H1 (cell line): ENCODE measurements at regions not wholly inside any gene's neighbourhood (a gene's known extent, or its start where the extent isn't known, plus 50 kb on each side); places are given as distances from the start of the nearest gene placed in this dataset.

Source experiments
- CTCF ChIA-PET: fragments of 300-600 bp; sonication (Branson Sonifier 250); formaldehyde crosslinking; loops from one replicate; lab custom pipeline; 2021; ENCODE audit not compliant: partially characterized antibody; lab: Charles Lee
- POLR2A ChIA-PET: fragments of 300-600 bp; sonication (Branson Sonifier 250); formaldehyde crosslinking; loops from one replicate; lab custom pipeline; 2021; ENCODE audit warnings: inconsistent platforms; ENCODE audit not compliant: partially characterized antibody; lab: Charles Lee
- DNase-seq, 2 experiments: peaks; one replicate each; pipeline versions ENCODE4 v3.0.0 to v3.0.0-alpha.2; 2010 to 2022; ENCODE audit warnings: low spot score in 2 of 2, low read depth in 1 of 2, mixed read lengths in 1 of 2
- FAIRE-seq: peaks from 2 replicates; lab custom pipeline; 2011; peaks lifted over from hg19 to GRCh38; lab: Jason Lieb, UNC
- H2AFZ ChIP-seq: 2 replicates; pipeline ENCODE4 v1.8.1; 2012; ENCODE audit warnings: low read length, inconsistent platforms
- H2AK5ac ChIP-seq: 2 replicates; pipeline ENCODE4 v1.6.1; 2013; ENCODE audit warnings: low read depth, low read length
- H2BK120ac ChIP-seq: replicated peaks from 2 replicates; pipeline ENCODE3; 2013; ENCODE audit warnings: low read depth, low read length, inconsistent platforms
- H2BK12ac ChIP-seq: 2 replicates; pipeline ENCODE4 v1.6.1; 2013; ENCODE audit warnings: low read depth, low read length
- H2BK15ac ChIP-seq: 2 replicates; pipeline ENCODE4 v1.6.1; 2013; ENCODE audit warnings: low read length
- H2BK20ac ChIP-seq: 2 replicates; pipeline ENCODE4 v1.6.1; 2013; ENCODE audit warnings: low read length
- H2BK5ac ChIP-seq: 2 replicates; pipeline ENCODE4 v1.6.1; 2013; ENCODE audit warnings: low read depth, low read length
- H3K14ac ChIP-seq: 2 replicates; pipeline ENCODE4 v1.6.1; 2013; ENCODE audit warnings: inconsistent platforms; ENCODE audit not compliant: insufficient read length
- H3K18ac ChIP-seq: 2 replicates; pipeline ENCODE4 v1.6.1; 2013; ENCODE audit warnings: low read length; ENCODE audit errors: extremely low read depth
- H3K23ac ChIP-seq: 2 replicates; pipeline ENCODE4 v1.6.1; 2013; ENCODE audit warnings: inconsistent platforms; ENCODE audit not compliant: insufficient read length
- H3K23me2 ChIP-seq: 2 replicates; pipeline ENCODE4 v1.6.1; 2013; ENCODE audit warnings: low read depth, low read length
- H3K27ac ChIP-seq: 2 replicates; pipeline ENCODE4 v1.6.1; 2011; ENCODE audit warnings: low read depth, low read length, inconsistent platforms
- H3K27me3 ChIP-seq, 4 experiments: replicated peaks in 1 of 4; 1 replicate in 1 of 4; 2 replicates in 3 of 4; pipeline versions ENCODE4 v1.6.1 to v1.8.1; 2011 to 2013; ENCODE audit warnings: low read length in 3 of 4, mild to moderate bottlenecking in 3 of 4, inconsistent platforms in 2 of 4, mixed read lengths in 2 of 4, moderate library complexity in 1 of 4; ENCODE audit not compliant: control insufficient read depth in 3 of 4, insufficient read depth in 3 of 4; ENCODE audit errors: extremely low read depth in 1 of 4
- H3K36me3 ChIP-seq, 4 experiments: 2 replicates each; pipeline versions ENCODE4 v1.6.1 to v1.8.1; 2011 to 2013; ENCODE audit warnings: mild to moderate bottlenecking in 4 of 4, low read length in 3 of 4, moderate library complexity in 2 of 4, control low read depth in 1 of 4, inconsistent platforms in 1 of 4; ENCODE audit not compliant: insufficient read depth in 4 of 4, control insufficient read depth in 2 of 4
- H3K4ac ChIP-seq: replicated peaks from 2 replicates; pipeline ENCODE3; 2013; ENCODE audit warnings: low read length, low read depth, mixed read lengths, inconsistent platforms; ENCODE audit not compliant: insufficient read length
- H3K4me1 ChIP-seq, 4 experiments: replicated peaks in 1 of 4; 1 replicate in 1 of 4; 2 replicates in 3 of 4; pipeline versions ENCODE4 v1.6.1 to v1.8.1; 2011 to 2013; ENCODE audit warnings: low read length in 3 of 4, inconsistent platforms in 2 of 4, mixed read lengths in 1 of 4; ENCODE audit not compliant: insufficient read depth in 4 of 4, control insufficient read depth in 3 of 4
- H3K4me2 ChIP-seq, 2 experiments: 2 replicates each; pipeline versions ENCODE4 v1.6.1 to v1.8.1; 2011 to 2013; ENCODE audit warnings: low read depth in 2 of 2, low read length in 2 of 2, control low read depth in 1 of 2, inconsistent platforms in 1 of 2, mild to moderate bottlenecking in 1 of 2; ENCODE audit not compliant: insufficient read depth in 1 of 2
- H3K4me3 ChIP-seq, 4 experiments: fragments of 200-600, 300-600 bp in 1 of 4; sonication (generic), shearing (Covaris generic), sonication (Bioruptor Twin) in 1 of 4; 2 replicates each; pipeline versions ENCODE4 v1.5.1 to v1.8.1; 2011 to 2016; ENCODE audit warnings: low read length in 4 of 4, low read depth in 3 of 4, control low read depth in 2 of 4, inconsistent platforms in 2 of 4, mild to moderate bottlenecking in 2 of 4, mixed read lengths in 1 of 4, moderate library complexity in 1 of 4; ENCODE audit not compliant: insufficient read depth in 2 of 4; ENCODE audit errors: extremely low read depth in 1 of 4
- H3K56ac ChIP-seq: replicated peaks from 2 replicates; pipeline ENCODE3; 2013; ENCODE audit warnings: low read depth, mild to moderate bottlenecking, mixed read lengths, low read length, inconsistent platforms; ENCODE audit not compliant: insufficient read length
- H3K79me1 ChIP-seq: 2 replicates; pipeline ENCODE4 v1.6.1; 2013; ENCODE audit warnings: low read depth, low read length, control low read depth
- H3K79me2 ChIP-seq, 2 experiments: 2 replicates each; pipeline versions ENCODE4 v1.6.1 to v1.8.1; 2012 to 2013; ENCODE audit warnings: low read length in 2 of 2, mild to moderate bottlenecking in 2 of 2, inconsistent platforms in 1 of 2; ENCODE audit not compliant: insufficient read depth in 2 of 2, control insufficient read depth in 1 of 2
- H3K9ac ChIP-seq, 4 experiments: replicated peaks in 1 of 4; 1 replicate in 1 of 4; 2 replicates in 3 of 4; pipeline versions ENCODE4 v1.6.1 to v1.8.1; 2011 to 2013; ENCODE audit warnings: low read depth in 3 of 4, low read length in 3 of 4, control low read depth in 2 of 4, mild to moderate bottlenecking in 2 of 4, moderate library complexity in 2 of 4, inconsistent platforms in 1 of 4; ENCODE audit errors: extremely low read depth in 1 of 4
- H3K9me3 ChIP-seq, 2 experiments: 2 replicates each; pipeline versions ENCODE4 v1.6.1 to v1.8.1; 2012 to 2013; ENCODE audit warnings: mild to moderate bottlenecking in 2 of 2, moderate library complexity in 2 of 2, control low read depth in 1 of 2, inconsistent platforms in 1 of 2, low read depth in 1 of 2, low read length in 1 of 2, mixed read lengths in 1 of 2; ENCODE audit not compliant: insufficient read depth in 2 of 2
- H4K20me1 ChIP-seq, 2 experiments: replicated peaks in 1 of 2; 2 replicates each; pipeline versions ENCODE3 to v1.8.1; 2011 to 2013; ENCODE audit warnings: inconsistent platforms in 2 of 2, low read length in 2 of 2, mild to moderate bottlenecking in 1 of 2; ENCODE audit not compliant: insufficient read depth in 2 of 2, control insufficient read depth in 1 of 2
- H4K5ac ChIP-seq: 2 replicates; pipeline ENCODE4 v1.6.1; 2013; ENCODE audit warnings: low read length, low read depth, mixed read lengths, inconsistent platforms; ENCODE audit not compliant: insufficient read length
- H4K8ac ChIP-seq: 2 replicates; pipeline ENCODE4 v1.8.0; 2013; ENCODE audit warnings: mild to moderate bottlenecking, moderate library complexity, low read length, inconsistent platforms; ENCODE audit not compliant: insufficient read depth; ENCODE audit errors: extremely low read depth
- H4K91ac ChIP-seq: replicated peaks from 2 replicates; pipeline ENCODE3; 2013; ENCODE audit warnings: low read length, mixed read lengths, inconsistent platforms; ENCODE audit not compliant: insufficient read length
- ASH2L ChIP-seq: fragments of 200-600, 300-600 bp; sonication (generic); IDR thresholded peaks from one replicate; pipeline ENCODE4 v1.7.1; 2017; ENCODE audit warnings: low read length
- MAX ChIP-seq: IDR thresholded peaks from 2 replicates; pipeline ENCODE4 v1.6.1; 2012; ENCODE audit warnings: inconsistent platforms
- NRF1 ChIP-seq: IDR thresholded peaks from 2 replicates; pipeline ENCODE4 v1.6.1; 2011; ENCODE audit warnings: mild to moderate bottlenecking, low read depth, low read length, improper control_type of control experiment
- RAD21 ChIP-seq, 2 experiments: IDR thresholded peaks in 1 of 2; conservative IDR thresholded peaks in 1 of 2; 2 replicates each; pipeline ENCODE4 v1.6.1; 2011; ENCODE audit warnings: low read depth in 2 of 2, low read length in 2 of 2, improper control_type of control experiment in 1 of 2, inconsistent platforms in 1 of 2, mild to moderate bottlenecking in 1 of 2, moderate library complexity in 1 of 2
- TAF7 ChIP-seq: optimal IDR thresholded peaks from 2 replicates; pipeline ENCODE3; 2011; ENCODE audit warnings: low read depth, mild to moderate bottlenecking, inconsistent platforms, low read length, moderate library complexity, borderline replicate concordance
- WGBS, 2 experiments: shearing (Covaris generic) in 1 of 2; methylation state at CpG; one replicate each; pipeline versions ENCODE4 v1.1.6 to v1.1.7; 2013 to 2015; ENCODE audit warnings: low lambda C conversion rate in 2 of 2, mixed read lengths in 2 of 2, inconsistent platforms in 1 of 2, low coverage in 1 of 2, missing lambda C conversion rate in 1 of 2; ENCODE audit not compliant: insufficient replicate concordance in 2 of 2, insufficient coverage in 1 of 2, insufficient read length in 1 of 2; ENCODE audit errors: extremely low coverage in 1 of 2, missing lambda C conversion rate in 1 of 2; 5-methylcytosine and 5-hydroxymethylcytosine counted together
- TF ChIP-seq, protein P1 (sequence below): IDR thresholded peaks from 2 replicates; pipeline ENCODE4 v1.6.1; 2012; ENCODE audit warnings: low read length, inconsistent platforms

- no peak overlapping the region for H3K27ac ChIP-seq
- DNase-seq, result no peak
- no peak overlapping the region for H4K8ac ChIP-seq
- 95% methylated on average over 4 of the region's 4 CpGs; no CpG with 5 or more reads in 1 of the 2 experiments for whole genome bisulfite sequencing, 2 experiments
- H2BK12ac ChIP-seq, result no peak overlapping the region
- no peaks in the 10 kb centered on the region for H3K23me2 ChIP-seq
- no peak overlapping the region for H2BK15ac ChIP-seq
- H4K5ac ChIP-seq, result no peak overlapping the region
- no peak overlapping the region for H3K4me2 ChIP-seq
- no peaks in the 10 kb centered on the region for H3K79me2 ChIP-seq
- H2AK5ac ChIP-seq, result no peak overlapping the region
- no peak overlapping the region for H3K56ac ChIP-seq
- H3K4me3 ChIP-seq, result no peak overlapping the region
- no peaks in the 10 kb centered on the region for H4K20me1 ChIP-seq
- H3K36me3 ChIP-seq, result no peaks in the 10 kb centered on the region
- H3K18ac ChIP-seq, result no peak overlapping the region
- no peak overlapping the region for H2BK20ac ChIP-seq
- no peak overlapping the region for H2BK5ac ChIP-seq
- H3K79me1 ChIP-seq, result no peaks in the 10 kb centered on the region
- CTCF ChIA-PET, result no interaction called here
- H4K91ac ChIP-seq, result no peak overlapping the region
- H3K27me3 ChIP-seq, result no peaks in the 10 kb centered on the region
- POLR2A ChIA-PET, result no interaction called here
- no peak overlapping the region for H3K14ac ChIP-seq
- no peak overlapping the region for H2AFZ ChIP-seq
- H3K9ac ChIP-seq, result no peak overlapping the region
- no peaks in the 10 kb centered on the region for H3K9me3 ChIP-seq
- no peak overlapping the region for H3K4ac ChIP-seq
- H3K23ac ChIP-seq, result no peak overlapping the region
- TF ChIP-seq TAF7, result no peak
- TF ChIP-seq NRF1, result no peak
- TF ChIP-seq, protein P1, sequence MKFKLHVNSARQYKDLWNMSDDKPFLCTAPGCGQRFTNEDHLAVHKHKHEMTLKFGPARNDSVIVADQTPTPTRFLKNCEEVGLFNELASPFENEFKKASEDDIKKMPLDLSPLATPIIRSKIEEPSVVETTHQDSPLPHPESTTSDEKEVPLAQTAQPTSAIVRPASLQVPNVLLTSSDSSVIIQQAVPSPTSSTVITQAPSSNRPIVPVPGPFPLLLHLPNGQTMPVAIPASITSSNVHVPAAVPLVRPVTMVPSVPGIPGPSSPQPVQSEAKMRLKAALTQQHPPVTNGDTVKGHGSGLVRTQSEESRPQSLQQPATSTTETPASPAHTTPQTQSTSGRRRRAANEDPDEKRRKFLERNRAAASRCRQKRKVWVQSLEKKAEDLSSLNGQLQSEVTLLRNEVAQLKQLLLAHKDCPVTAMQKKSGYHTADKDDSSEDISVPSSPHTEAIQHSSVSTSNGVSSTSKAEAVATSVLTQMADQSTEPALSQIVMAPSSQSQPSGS, result no peak
- no peak for TF ChIP-seq MAX
- TF ChIP-seq ASH2L, result no peak
- TF ChIP-seq RAD21 (IDR thresholded peaks at IDR 0.05 in 1 of 2, conservative IDR thresholded peaks at IDR 0.05 in 1 of 2; ENCODE audit: low read depth in 2 of 2, low read length in 2 of 2), result no peak
- no peak for FAIRE-seq
- no peak overlapping the region for H2BK120ac ChIP-seq
- no peaks in the 10 kb centered on the region for H3K4me1 ChIP-seq
Observed at GRCh38 chr10:57599440-57599839, 668.3 kb downstream of the IPMK start.
